Activated CD4-positive, alpha-beta T cell treated with anti-CD3 and anti-CD28 coated beads, Interleukin-2, amount 50 U/mL, for 16 hours (primary cell): ENCODE measurements at regions not wholly inside any gene's neighbourhood (a gene's known extent, or its start where the extent isn't known, plus 50 kb on each side); places are given as distances from the start of the nearest gene placed in this dataset.

Source experiments
- DNase-seq: peaks from one replicate; pipeline ENCODE4 v3.0.0-alpha.2; 2020

- DNase-seq, result no peak
Measured at GRCh38 chr12:24066097-24066496, 116.6 kb upstream of the SOX5 start.

- DNase-seq, result no peak
Measured at GRCh38 chr12:24062642-24063245, 113.3 kb upstream of the SOX5 start.

DNA sequence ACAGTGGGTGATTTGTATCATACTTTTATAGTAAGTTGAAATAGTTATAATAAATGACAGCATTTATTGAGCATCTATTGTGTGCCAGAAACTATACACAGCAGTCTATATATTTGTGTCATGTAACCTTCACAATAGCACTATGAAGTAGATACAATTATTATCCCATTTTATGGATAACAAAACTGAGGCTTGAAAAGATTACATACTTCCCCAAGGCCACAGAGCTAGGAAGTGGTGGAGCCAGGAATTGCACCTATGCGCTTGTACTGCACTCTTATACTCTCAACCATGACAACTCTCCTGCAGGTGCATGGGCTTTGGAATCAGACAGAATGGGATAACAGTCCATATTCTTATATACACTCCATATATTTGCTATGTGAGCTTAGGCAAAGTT is 110.6 kb upstream of the SOX5 start:
- no peak for DNase-seq

DNA sequence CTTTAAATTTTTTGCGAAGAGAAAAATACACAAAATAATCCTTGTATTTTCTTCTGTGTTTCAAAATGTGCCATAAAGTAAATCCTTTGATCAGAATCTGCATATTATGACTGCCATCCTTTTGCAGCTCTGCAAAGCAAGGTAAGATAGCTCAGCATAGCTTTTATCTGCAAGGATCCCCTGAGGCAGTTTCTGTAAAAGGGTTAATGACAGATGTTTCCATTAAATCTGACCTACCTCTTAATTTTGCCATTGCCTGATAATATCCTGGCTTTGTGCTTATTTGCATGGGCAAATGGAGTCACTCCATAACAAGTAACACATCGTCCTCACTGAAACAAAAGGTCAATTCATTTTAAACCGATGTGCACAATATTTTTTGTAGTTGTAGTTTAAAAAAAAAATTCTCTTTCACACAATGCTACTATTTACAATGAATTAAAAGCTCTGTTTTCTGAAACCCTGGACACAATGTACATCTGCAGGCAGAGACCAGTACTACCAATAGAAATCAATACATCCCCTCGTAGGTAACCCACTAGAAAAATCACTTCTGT is 108.5 kb upstream of the SOX5 start:
- DNase-seq, result no peak

DNA sequence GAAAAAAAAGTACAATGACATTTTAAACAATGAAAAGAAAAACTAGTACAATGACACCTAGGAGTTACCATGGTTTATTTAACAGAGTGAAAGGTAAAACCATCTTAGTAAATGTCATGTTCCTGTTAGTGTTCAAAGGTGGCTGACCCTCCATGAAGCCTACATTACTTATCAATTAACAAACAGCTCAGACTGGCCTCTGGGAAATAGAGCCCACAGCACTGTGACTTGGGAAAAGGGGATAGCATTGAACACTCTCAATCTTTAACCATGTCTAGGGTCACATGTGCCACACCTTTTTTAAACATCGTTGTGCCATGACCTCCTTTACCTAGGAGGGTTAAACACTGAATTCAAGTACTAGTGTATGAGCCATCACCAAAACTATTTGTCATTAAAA is 106.3 kb upstream of the SOX5 start:
- no peak for DNase-seq

GRCh38 chr12:24054416-24054815 is 104.9 kb upstream of the SOX5 start:
- DNase-seq, result no peak

GRCh38 chr12:24049728-24050127 is 100.3 kb upstream of the SOX5 start:
- DNase-seq, result no peak

GRCh38 chr12:24049101-24049500 is 99.6 kb upstream of the SOX5 start:
- no peak for DNase-seq

DNA sequence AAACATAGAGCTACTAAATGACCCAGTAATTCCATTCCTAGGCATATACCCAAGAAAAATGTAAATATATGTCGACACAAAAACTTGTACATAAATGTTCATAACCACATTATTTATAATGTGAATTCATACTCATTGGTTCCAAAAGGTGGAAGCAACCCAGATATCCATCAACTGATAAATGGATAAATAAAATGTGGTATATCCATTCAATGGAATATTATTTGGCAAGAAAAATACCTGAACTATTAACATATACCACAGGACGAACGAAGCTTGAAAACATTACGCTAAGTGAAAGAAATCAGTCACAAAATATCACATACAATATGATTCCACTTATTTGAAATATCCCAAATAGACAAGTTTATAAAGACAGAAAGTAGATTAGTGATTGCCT is 99.0 kb upstream of the SOX5 start:
- DNase-seq, result no peak

GRCh38 chr12:24047326-24047725 is 97.9 kb upstream of the SOX5 start:
- no peak for DNase-seq

GRCh38 chr12:24045816-24046257 is 96.4 kb upstream of the SOX5 start:
- DNase-seq, result no peak

DNA sequence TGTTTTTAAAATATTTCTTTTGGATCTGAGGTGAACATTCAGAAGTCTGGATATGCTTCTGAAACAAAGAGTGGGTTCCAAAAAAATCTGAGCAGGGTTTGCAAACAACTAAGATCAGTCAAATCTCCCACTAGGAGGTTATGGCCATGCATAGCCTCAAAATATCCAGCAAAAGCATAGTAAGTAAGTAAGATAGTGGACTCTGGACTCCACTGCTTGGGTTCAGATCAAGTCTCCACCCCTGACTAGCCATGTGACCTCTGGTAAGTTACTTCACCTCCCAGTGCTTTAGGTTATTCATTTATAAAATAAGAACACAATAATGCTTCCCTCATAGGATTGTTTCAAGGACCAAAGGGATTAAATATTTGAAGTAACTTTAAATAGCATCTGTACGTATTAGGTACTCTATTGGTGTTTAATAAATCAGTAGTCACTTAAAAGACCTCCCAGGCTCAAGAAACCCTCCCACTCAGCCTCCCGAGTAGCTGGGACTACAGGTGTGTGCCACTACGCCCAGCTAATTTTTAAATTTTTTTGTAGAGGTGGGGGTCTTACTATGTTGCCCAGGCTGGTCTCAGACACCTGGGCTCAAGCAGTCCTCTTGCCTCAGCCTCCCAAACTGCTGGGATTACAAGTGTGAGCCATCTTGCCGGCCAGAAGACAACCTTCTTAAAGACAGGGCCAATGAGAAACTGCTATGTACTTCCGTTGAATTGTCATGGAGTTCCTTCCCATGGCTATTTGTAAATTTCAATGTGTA is 95.7 kb upstream of the SOX5 start:
- DNase-seq, result no peak

DNA sequence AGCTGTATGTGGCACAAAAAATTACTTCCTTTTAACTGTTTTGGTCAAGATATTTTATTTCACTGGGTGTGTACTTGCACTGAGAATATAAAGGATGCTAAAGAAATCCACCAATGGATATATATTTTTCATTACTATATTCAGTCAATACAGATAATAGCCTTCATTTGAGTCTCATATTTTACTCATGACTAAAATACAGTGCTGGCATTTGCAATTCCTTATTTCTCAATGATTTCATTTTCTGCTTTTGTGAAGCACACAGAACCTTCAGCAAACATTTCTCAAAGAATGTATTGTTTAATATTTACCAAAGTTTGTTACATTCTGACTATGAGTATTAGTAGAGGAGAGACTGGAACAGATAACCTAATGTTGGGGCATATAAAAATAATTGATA is 93.2 kb upstream of the SOX5 start:
- no peak for DNase-seq

DNA sequence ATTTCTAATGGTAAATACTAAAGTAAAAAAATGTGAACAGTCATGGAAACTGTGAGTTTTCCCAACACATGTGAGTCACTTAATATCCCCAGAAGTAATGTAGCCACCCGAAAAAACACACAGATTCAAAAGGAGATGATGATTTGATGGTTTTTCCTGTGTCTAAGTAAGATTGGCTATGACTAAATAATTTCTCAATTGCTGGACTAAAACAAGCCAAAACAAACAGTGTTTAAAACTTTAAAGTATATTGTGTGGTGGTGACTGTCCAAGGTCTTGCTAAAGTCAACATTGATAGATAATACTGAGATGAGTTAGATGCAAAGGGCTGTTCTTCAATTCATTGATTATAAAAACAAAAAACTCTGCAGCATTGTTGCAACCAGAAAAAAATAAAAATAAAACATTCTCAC is 89.6 kb upstream of the SOX5 start:
- DNase-seq, result no peak

- no peak for DNase-seq
Measured at GRCh38 chr12:24038211-24038997, 88.9 kb upstream of the SOX5 start.

DNA sequence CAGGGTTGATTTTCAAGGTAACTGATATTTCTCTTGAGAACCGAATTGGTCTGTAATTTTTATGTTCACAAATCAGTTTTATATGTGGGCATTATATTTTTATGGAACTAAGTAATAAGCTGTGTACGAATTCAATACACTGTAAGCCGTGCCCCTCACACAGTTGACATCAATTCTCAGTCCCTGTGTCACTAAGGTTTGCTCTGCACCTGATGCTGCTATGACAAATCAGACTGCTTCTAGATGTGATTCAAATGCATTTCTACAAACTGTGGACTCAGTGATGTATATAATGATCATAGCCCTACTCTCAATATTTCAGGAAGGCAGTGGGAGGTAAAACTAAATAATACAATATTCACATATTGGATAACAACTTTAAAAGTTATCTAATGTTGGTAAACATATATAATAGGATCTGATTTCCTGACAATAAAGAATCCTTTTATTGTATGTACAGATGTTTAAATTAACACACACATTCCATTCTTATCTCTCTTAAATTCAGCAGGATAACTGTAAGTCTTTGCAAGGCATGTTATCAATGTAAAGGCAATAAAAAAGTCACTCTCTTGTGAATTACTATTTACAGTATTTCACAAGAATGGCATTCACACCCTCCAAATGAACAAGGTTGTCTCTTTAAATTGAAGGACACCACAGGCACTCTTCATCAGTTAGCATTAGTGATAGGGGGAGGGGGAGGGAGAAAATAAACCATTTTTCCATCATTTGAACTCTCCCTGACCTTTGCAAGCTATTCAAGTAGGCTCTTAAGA is 87.2 kb upstream of the SOX5 start:
- no peak for DNase-seq

DNA sequence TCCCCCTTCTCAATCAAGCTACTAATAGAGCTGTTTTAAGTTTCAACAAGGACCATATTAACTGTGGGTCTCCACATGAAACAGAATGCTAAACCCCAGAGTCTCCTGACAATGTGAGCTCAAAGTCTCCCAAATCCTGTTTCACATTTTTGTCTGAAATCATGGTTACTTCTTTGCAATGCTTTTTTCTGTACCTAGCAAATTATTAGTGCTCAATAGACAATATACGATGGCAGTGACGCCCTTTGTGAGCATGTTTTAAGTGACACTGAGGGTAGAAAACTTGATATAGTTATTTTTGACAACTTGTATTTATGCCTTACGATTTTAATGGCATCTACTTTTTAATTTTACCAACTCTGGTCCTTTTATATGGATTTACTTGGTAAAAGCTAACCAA is 85.4 kb upstream of the SOX5 start:
- DNase-seq, result no peak

GRCh38 chr12:24034160-24034559 is 84.7 kb upstream of the SOX5 start:
- no peak for DNase-seq

DNA sequence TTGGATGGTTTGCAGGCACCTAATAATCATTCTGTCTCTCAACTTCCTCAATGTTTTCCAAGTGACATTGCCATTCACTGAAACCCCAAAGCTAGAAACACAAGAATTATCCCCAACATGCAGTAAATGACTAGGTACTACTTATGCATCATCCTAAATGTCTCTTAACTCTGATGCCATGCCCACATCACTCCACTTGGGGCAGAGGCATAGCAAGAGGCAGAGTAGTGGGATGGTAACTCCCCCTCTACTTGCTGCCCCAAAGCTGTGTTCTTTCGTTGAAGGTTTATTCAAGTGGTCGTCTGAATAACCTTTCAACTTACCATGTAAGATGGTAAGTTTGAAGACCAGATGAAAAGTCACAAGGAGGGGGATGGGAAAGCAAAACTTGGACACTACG is 77.9 kb upstream of the SOX5 start:
- no peak for DNase-seq

DNA sequence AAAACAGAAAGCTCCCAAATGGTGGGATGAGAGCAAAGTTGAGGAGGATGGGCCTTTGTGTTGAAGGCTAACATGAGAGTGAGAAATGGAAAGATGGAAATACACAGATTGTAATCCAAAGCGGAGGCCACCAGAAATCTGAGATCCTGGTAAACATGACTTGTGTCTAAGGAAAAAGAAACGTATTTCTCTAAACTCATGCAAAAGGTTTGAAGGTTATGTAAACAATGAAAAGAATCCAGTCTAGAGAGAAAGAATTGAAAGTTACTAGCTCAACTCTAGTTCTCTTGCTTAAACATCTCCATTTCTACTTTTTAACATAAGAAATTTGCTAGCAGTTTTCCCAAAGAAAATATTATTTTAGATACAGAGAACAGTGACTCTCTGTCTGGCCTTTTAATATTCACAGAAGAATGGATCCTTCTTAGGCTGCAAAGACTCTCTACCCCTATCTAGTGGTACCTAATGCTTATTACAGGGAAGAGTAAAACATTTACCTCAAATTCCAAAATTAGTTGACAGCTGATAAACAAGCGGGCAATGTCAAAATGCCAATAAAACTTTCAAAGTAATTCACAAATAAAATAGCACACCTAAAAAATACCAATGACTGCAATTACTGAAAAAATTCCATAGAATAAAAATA is 75.8 kb upstream of the SOX5 start:
- DNase-seq, result no peak

DNA sequence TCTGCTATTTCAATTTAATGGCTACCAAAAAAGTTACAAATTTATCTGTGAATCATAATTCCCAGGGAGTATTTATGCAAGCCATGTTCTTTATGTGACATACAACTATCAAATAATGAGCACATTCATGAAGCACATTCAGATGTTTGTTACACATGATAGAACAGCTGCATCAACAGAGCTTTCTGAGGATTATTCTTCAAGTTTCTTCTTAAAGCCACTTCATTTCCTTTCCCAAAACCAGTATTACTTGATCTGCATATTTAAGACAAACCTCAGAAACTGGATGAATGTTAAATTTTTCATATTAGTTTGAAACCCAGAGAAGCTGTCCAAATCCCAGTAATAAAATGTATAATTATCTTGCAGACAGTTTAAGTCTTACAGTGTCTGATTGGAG is 73.6 kb upstream of the SOX5 start:
- DNase-seq, result no peak

DNA sequence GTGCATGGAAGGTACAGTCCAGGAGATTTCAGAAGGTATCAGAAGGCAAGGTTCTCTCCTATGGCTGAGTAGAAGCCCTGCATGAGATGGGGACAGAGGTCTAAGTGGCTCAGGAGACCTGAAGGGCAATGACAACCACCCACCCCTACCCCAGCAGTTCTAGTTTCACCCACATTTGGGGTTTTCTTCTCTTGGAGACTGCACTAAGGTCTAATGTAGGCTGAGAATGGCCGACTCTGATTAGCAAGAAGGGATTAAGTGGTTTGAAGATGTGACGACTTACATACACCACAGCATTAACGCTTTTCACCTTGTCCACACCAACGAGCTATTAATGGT is 71.7 kb upstream of the SOX5 start:
- DNase-seq, result no peak
